H1 (cell line): ENCODE measurements at regions not wholly inside any gene's neighbourhood (a gene's known extent, or its start where the extent isn't known, plus 50 kb on each side); places are given as distances from the start of the nearest gene placed in this dataset.

Experiments used
- CTCF ChIA-PET: fragments of 300-600 bp; sonication (Branson Sonifier 250); formaldehyde crosslinking; loops from one replicate; lab custom pipeline; 2021; ENCODE audit not compliant: partially characterized antibody; lab: Charles Lee
- POLR2A ChIA-PET: fragments of 300-600 bp; sonication (Branson Sonifier 250); formaldehyde crosslinking; loops from one replicate; lab custom pipeline; 2021; ENCODE audit warnings: inconsistent platforms; ENCODE audit not compliant: partially characterized antibody; lab: Charles Lee
- DNase-seq, 2 experiments: peaks; one replicate each; pipeline versions ENCODE4 v3.0.0 to v3.0.0-alpha.2; 2010 to 2022; ENCODE audit warnings: low spot score in 2 of 2, low read depth in 1 of 2, mixed read lengths in 1 of 2
- FAIRE-seq: peaks from 2 replicates; lab custom pipeline; 2011; peaks lifted over from hg19 to GRCh38; lab: Jason Lieb, UNC
- H2AFZ ChIP-seq: 2 replicates; pipeline ENCODE4 v1.8.1; 2012; ENCODE audit warnings: low read length, inconsistent platforms
- H2AK5ac ChIP-seq: 2 replicates; pipeline ENCODE4 v1.6.1; 2013; ENCODE audit warnings: low read depth, low read length
- H2BK120ac ChIP-seq: replicated peaks from 2 replicates; pipeline ENCODE3; 2013; ENCODE audit warnings: low read depth, low read length, inconsistent platforms
- H2BK12ac ChIP-seq: 2 replicates; pipeline ENCODE4 v1.6.1; 2013; ENCODE audit warnings: low read depth, low read length
- H2BK15ac ChIP-seq: 2 replicates; pipeline ENCODE4 v1.6.1; 2013; ENCODE audit warnings: low read length
- H2BK20ac ChIP-seq: 2 replicates; pipeline ENCODE4 v1.6.1; 2013; ENCODE audit warnings: low read length
- H2BK5ac ChIP-seq: 2 replicates; pipeline ENCODE4 v1.6.1; 2013; ENCODE audit warnings: low read depth, low read length
- H3K14ac ChIP-seq: 2 replicates; pipeline ENCODE4 v1.6.1; 2013; ENCODE audit warnings: inconsistent platforms; ENCODE audit not compliant: insufficient read length
- H3K18ac ChIP-seq: 2 replicates; pipeline ENCODE4 v1.6.1; 2013; ENCODE audit warnings: low read length; ENCODE audit errors: extremely low read depth
- H3K23ac ChIP-seq: 2 replicates; pipeline ENCODE4 v1.6.1; 2013; ENCODE audit warnings: inconsistent platforms; ENCODE audit not compliant: insufficient read length
- H3K23me2 ChIP-seq: 2 replicates; pipeline ENCODE4 v1.6.1; 2013; ENCODE audit warnings: low read depth, low read length
- H3K27ac ChIP-seq: 2 replicates; pipeline ENCODE4 v1.6.1; 2011; ENCODE audit warnings: low read depth, low read length, inconsistent platforms
- H3K27me3 ChIP-seq, 4 experiments: replicated peaks in 1 of 4; 1 replicate in 1 of 4; 2 replicates in 3 of 4; pipeline versions ENCODE4 v1.6.1 to v1.8.1; 2011 to 2013; ENCODE audit warnings: low read length in 3 of 4, mild to moderate bottlenecking in 3 of 4, inconsistent platforms in 2 of 4, mixed read lengths in 2 of 4, moderate library complexity in 1 of 4; ENCODE audit not compliant: control insufficient read depth in 3 of 4, insufficient read depth in 3 of 4; ENCODE audit errors: extremely low read depth in 1 of 4
- H3K36me3 ChIP-seq, 4 experiments: 2 replicates each; pipeline versions ENCODE4 v1.6.1 to v1.8.1; 2011 to 2013; ENCODE audit warnings: mild to moderate bottlenecking in 4 of 4, low read length in 3 of 4, moderate library complexity in 2 of 4, control low read depth in 1 of 4, inconsistent platforms in 1 of 4; ENCODE audit not compliant: insufficient read depth in 4 of 4, control insufficient read depth in 2 of 4
- H3K4ac ChIP-seq: replicated peaks from 2 replicates; pipeline ENCODE3; 2013; ENCODE audit warnings: low read length, low read depth, mixed read lengths, inconsistent platforms; ENCODE audit not compliant: insufficient read length
- H3K4me1 ChIP-seq, 4 experiments: replicated peaks in 1 of 4; 1 replicate in 1 of 4; 2 replicates in 3 of 4; pipeline versions ENCODE4 v1.6.1 to v1.8.1; 2011 to 2013; ENCODE audit warnings: low read length in 3 of 4, inconsistent platforms in 2 of 4, mixed read lengths in 1 of 4; ENCODE audit not compliant: insufficient read depth in 4 of 4, control insufficient read depth in 3 of 4
- H3K4me2 ChIP-seq, 2 experiments: 2 replicates each; pipeline versions ENCODE4 v1.6.1 to v1.8.1; 2011 to 2013; ENCODE audit warnings: low read depth in 2 of 2, low read length in 2 of 2, control low read depth in 1 of 2, inconsistent platforms in 1 of 2, mild to moderate bottlenecking in 1 of 2; ENCODE audit not compliant: insufficient read depth in 1 of 2
- H3K4me3 ChIP-seq, 4 experiments: fragments of 200-600, 300-600 bp in 1 of 4; sonication (generic), shearing (Covaris generic), sonication (Bioruptor Twin) in 1 of 4; 2 replicates each; pipeline versions ENCODE4 v1.5.1 to v1.8.1; 2011 to 2016; ENCODE audit warnings: low read length in 4 of 4, low read depth in 3 of 4, control low read depth in 2 of 4, inconsistent platforms in 2 of 4, mild to moderate bottlenecking in 2 of 4, mixed read lengths in 1 of 4, moderate library complexity in 1 of 4; ENCODE audit not compliant: insufficient read depth in 2 of 4; ENCODE audit errors: extremely low read depth in 1 of 4
- H3K56ac ChIP-seq: replicated peaks from 2 replicates; pipeline ENCODE3; 2013; ENCODE audit warnings: low read depth, mild to moderate bottlenecking, mixed read lengths, low read length, inconsistent platforms; ENCODE audit not compliant: insufficient read length
- H3K79me1 ChIP-seq: 2 replicates; pipeline ENCODE4 v1.6.1; 2013; ENCODE audit warnings: low read depth, low read length, control low read depth
- H3K79me2 ChIP-seq, 2 experiments: 2 replicates each; pipeline versions ENCODE4 v1.6.1 to v1.8.1; 2012 to 2013; ENCODE audit warnings: low read length in 2 of 2, mild to moderate bottlenecking in 2 of 2, inconsistent platforms in 1 of 2; ENCODE audit not compliant: insufficient read depth in 2 of 2, control insufficient read depth in 1 of 2
- H3K9ac ChIP-seq, 4 experiments: replicated peaks in 1 of 4; 1 replicate in 1 of 4; 2 replicates in 3 of 4; pipeline versions ENCODE4 v1.6.1 to v1.8.1; 2011 to 2013; ENCODE audit warnings: low read depth in 3 of 4, low read length in 3 of 4, control low read depth in 2 of 4, mild to moderate bottlenecking in 2 of 4, moderate library complexity in 2 of 4, inconsistent platforms in 1 of 4; ENCODE audit errors: extremely low read depth in 1 of 4
- H3K9me3 ChIP-seq, 2 experiments: 2 replicates each; pipeline versions ENCODE4 v1.6.1 to v1.8.1; 2012 to 2013; ENCODE audit warnings: mild to moderate bottlenecking in 2 of 2, moderate library complexity in 2 of 2, control low read depth in 1 of 2, inconsistent platforms in 1 of 2, low read depth in 1 of 2, low read length in 1 of 2, mixed read lengths in 1 of 2; ENCODE audit not compliant: insufficient read depth in 2 of 2
- H4K20me1 ChIP-seq, 2 experiments: replicated peaks in 1 of 2; 2 replicates each; pipeline versions ENCODE3 to v1.8.1; 2011 to 2013; ENCODE audit warnings: inconsistent platforms in 2 of 2, low read length in 2 of 2, mild to moderate bottlenecking in 1 of 2; ENCODE audit not compliant: insufficient read depth in 2 of 2, control insufficient read depth in 1 of 2
- H4K5ac ChIP-seq: 2 replicates; pipeline ENCODE4 v1.6.1; 2013; ENCODE audit warnings: low read length, low read depth, mixed read lengths, inconsistent platforms; ENCODE audit not compliant: insufficient read length
- H4K8ac ChIP-seq: 2 replicates; pipeline ENCODE4 v1.8.0; 2013; ENCODE audit warnings: mild to moderate bottlenecking, moderate library complexity, low read length, inconsistent platforms; ENCODE audit not compliant: insufficient read depth; ENCODE audit errors: extremely low read depth
- H4K91ac ChIP-seq: replicated peaks from 2 replicates; pipeline ENCODE3; 2013; ENCODE audit warnings: low read length, mixed read lengths, inconsistent platforms; ENCODE audit not compliant: insufficient read length
- BACH1 ChIP-seq: IDR thresholded peaks from 2 replicates; pipeline ENCODE4 v1.6.1; 2012; ENCODE audit warnings: low read length, improper control_type of control experiment
- KDM4A ChIP-seq: IDR thresholded peaks from one replicate; pipeline ENCODE4 v1.7.1; 2012; ENCODE audit warnings: low read depth, mild to moderate bottlenecking, moderate library complexity, low read length, inconsistent platforms; ENCODE audit not compliant: severe bottlenecking
- SIX5 ChIP-seq: IDR thresholded peaks from 2 replicates; pipeline ENCODE4 v1.6.1; 2011; ENCODE audit warnings: mild to moderate bottlenecking, low read depth, low read length
- WGBS, 2 experiments: shearing (Covaris generic) in 1 of 2; methylation state at CpG; one replicate each; pipeline versions ENCODE4 v1.1.6 to v1.1.7; 2013 to 2015; ENCODE audit warnings: low lambda C conversion rate in 2 of 2, mixed read lengths in 2 of 2, inconsistent platforms in 1 of 2, low coverage in 1 of 2, missing lambda C conversion rate in 1 of 2; ENCODE audit not compliant: insufficient replicate concordance in 2 of 2, insufficient coverage in 1 of 2, insufficient read length in 1 of 2; ENCODE audit errors: extremely low coverage in 1 of 2, missing lambda C conversion rate in 1 of 2; 5-methylcytosine and 5-hydroxymethylcytosine counted together
- TF ChIP-seq, protein P1 (sequence below): IDR thresholded peaks from 2 replicates; pipeline ENCODE4 v1.6.1; 2012; ENCODE audit warnings: low read length, inconsistent platforms
- TF ChIP-seq, protein P2 (sequence below): IDR thresholded peaks from 2 replicates; pipeline ENCODE4 v1.6.1; 2012; ENCODE audit warnings: inconsistent platforms

DNA sequence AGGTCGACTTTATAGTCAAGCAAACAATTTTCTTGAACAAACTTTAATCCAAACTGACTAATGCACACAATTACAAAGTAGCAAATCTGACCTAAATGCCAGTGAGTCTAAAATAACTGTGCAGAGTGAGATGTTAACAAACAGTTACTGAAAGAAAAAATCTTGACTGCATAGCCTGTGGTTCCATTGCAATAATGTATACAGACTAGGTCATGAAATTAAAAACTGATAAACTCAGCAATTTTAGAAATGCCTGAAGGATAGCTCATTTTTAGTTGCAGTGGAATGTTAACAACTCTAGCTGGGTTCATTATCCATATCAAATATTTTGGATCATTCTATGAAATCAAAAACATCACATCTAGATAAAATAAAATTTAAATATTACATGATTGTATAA lies 73.4 kb upstream of the CDH12 start:
- Histone ChIP-seq H3K27me3 (no peaks in the 10 kb centered on the region), H2BK5ac (no peak overlapping the region), H3K9ac (no peak overlapping the region), H3K4ac (no peak overlapping the region), H3K4me2 (no peak overlapping the region), H3K56ac (no peak overlapping the region), H3K36me3 (no peaks in the 10 kb centered on the region; a peak in 1 of 8 replicates), H2BK20ac (no peak overlapping the region), H3K27ac (no peak overlapping the region), H4K5ac (no peak overlapping the region), H4K8ac (no peak overlapping the region), H2BK15ac (no peak overlapping the region), H3K23ac (no peak overlapping the region), H3K14ac (no peak overlapping the region), H2AFZ (no peak overlapping the region), H2BK120ac (no peak overlapping the region), H3K18ac (no peak overlapping the region), H3K79me2 (no peaks in the 10 kb centered on the region), H4K20me1 (no peaks in the 10 kb centered on the region), H2AK5ac (no peak overlapping the region), H3K23me2 (no peaks in the 10 kb centered on the region), H3K79me1 (no peaks in the 10 kb centered on the region), H4K91ac (no peak overlapping the region), H3K4me3 (no peak overlapping the region), H3K9me3 (0 out of 4 replicates have a peak, but pooled peaks cover 0 to 5% of the 10 kb centered on the region in 2 experiments), H3K4me1 (peaks cover 1 to 6% (median 3%) of the 10 kb centered on the region in 4 experiments; a peak in 4 of 7 replicates), H2BK12ac (no peak overlapping the region)
- ChIA-PET CTCF (no interaction called here), POLR2A (no interaction called here)
- 78% methylated on average over 1 of the region's 1 CpG; no CpG with 5 or more reads in 1 of the 2 experiments for WGBS, 2 experiments
- no peak for TF ChIP-seq SIX5
- TF ChIP-seq, protein P1, sequence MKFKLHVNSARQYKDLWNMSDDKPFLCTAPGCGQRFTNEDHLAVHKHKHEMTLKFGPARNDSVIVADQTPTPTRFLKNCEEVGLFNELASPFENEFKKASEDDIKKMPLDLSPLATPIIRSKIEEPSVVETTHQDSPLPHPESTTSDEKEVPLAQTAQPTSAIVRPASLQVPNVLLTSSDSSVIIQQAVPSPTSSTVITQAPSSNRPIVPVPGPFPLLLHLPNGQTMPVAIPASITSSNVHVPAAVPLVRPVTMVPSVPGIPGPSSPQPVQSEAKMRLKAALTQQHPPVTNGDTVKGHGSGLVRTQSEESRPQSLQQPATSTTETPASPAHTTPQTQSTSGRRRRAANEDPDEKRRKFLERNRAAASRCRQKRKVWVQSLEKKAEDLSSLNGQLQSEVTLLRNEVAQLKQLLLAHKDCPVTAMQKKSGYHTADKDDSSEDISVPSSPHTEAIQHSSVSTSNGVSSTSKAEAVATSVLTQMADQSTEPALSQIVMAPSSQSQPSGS, result no peak
- TF ChIP-seq KDM4A, result no peak
- TF ChIP-seq BACH1, result no peak
- TF ChIP-seq, protein P2, sequence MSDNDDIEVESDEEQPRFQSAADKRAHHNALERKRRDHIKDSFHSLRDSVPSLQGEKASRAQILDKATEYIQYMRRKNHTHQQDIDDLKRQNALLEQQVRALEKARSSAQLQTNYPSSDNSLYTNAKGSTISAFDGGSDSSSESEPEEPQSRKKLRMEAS, result no peak
- FAIRE-seq (no peak), DNase-seq (no peak)
